IMR-90 (cell line): ENCODE measurements at regions not wholly inside any gene's neighbourhood (a gene's known extent, or its start where the extent isn't known, plus 50 kb on each side); places are given as distances from the start of the nearest gene placed in this dataset.

Experiments used
- ATAC-seq: fragments of 200-7000 bp; cut with Tn5 transposase; 2 replicates; pipeline ENCODE4 v1.9.1; 2020; ENCODE audit warnings: low read depth, mild to moderate bottlenecking, moderate library complexity
- BruUV-seq: library from RNA; stranded (reverse); fragments of 400-500 nt; replicated peaks from 2 replicates; lab custom pipeline; 2021; lab: Mats Ljungman, UMichigan
- CTCF ChIA-PET: fragments of 300-600 bp; formaldehyde crosslinking; extraction: SDS; loops from one replicate; lab custom pipeline; 2021; ENCODE audit warnings: antibody characterized with exemption; lab: Yijun Ruan, JAX
- POLR2A ChIA-PET: fragments of 300-600 bp; sonication (Branson Sonifier 250); formaldehyde crosslinking; loops from one replicate; lab custom pipeline; 2022; ENCODE audit warnings: antibody characterized with exemption; ENCODE audit not compliant: unreplicated experiment; lab: Charles Lee
- DNase-seq: peaks from one replicate; pipeline ENCODE4 v3.0.0; 2013
- H2AFZ ChIP-seq: replicated peaks from 2 replicates; pipeline ENCODE3; 2013; ENCODE audit warnings: low read length, mild to moderate bottlenecking; ENCODE audit not compliant: poor library complexity
- H2AK5ac ChIP-seq: 2 replicates; pipeline ENCODE4 v1.6.1; 2013; ENCODE audit warnings: low read depth, low read length, inconsistent platforms
- H2AK9ac ChIP-seq: replicated peaks from 2 replicates; pipeline ENCODE3; 2013; ENCODE audit warnings: mild to moderate bottlenecking, low read depth, low read length, moderate library complexity; ENCODE audit not compliant: poor library complexity
- H2BK120ac ChIP-seq: 2 replicates; pipeline ENCODE4 v1.6.1; 2013; ENCODE audit warnings: low read depth, low read length, inconsistent platforms
- H2BK15ac ChIP-seq: 3 replicates; pipeline ENCODE4 v1.6.1; 2013; ENCODE audit warnings: low read depth, low read length, inconsistent platforms
- H2BK20ac ChIP-seq: 2 replicates; pipeline ENCODE4 v1.6.1; 2013; ENCODE audit warnings: low read depth, mild to moderate bottlenecking, inconsistent platforms, low read length, moderate library complexity
- H2BK5ac ChIP-seq: 2 replicates; pipeline ENCODE4 v1.6.1; 2013; ENCODE audit warnings: mild to moderate bottlenecking, low read depth, low read length, inconsistent platforms; ENCODE audit not compliant: poor library complexity, severe bottlenecking
- H3K14ac ChIP-seq: replicated peaks from 2 replicates; pipeline ENCODE4 v1.6.1; 2013; ENCODE audit warnings: low read depth, low read length, inconsistent platforms
- H3K18ac ChIP-seq: 2 replicates; pipeline ENCODE4 v1.6.1; 2013; ENCODE audit warnings: low read depth, low read length, control low read depth
- H3K23ac ChIP-seq: 2 replicates; pipeline ENCODE4 v1.6.1; 2013; ENCODE audit warnings: low read depth, low read length, inconsistent platforms
- H3K27ac ChIP-seq: 2 replicates; pipeline ENCODE4 v1.5.1; 2013; ENCODE audit warnings: mild to moderate bottlenecking, control low read depth, low read length; ENCODE audit not compliant: insufficient read depth
- H3K27me3 ChIP-seq: 2 replicates; pipeline ENCODE4 v1.6.1; 2013; ENCODE audit warnings: low read length; ENCODE audit not compliant: control insufficient read depth, insufficient read depth
- H3K36me3 ChIP-seq: 2 replicates; pipeline ENCODE4 v1.6.1; 2013; ENCODE audit warnings: low read length, mixed read lengths; ENCODE audit not compliant: control insufficient read depth, insufficient read depth
- H3K4ac ChIP-seq: 2 replicates; pipeline ENCODE4 v1.6.1; 2013; ENCODE audit warnings: low read depth, low read length, inconsistent platforms
- H3K4me1 ChIP-seq: 2 replicates; pipeline ENCODE4 v1.6.1; 2013; ENCODE audit warnings: low read length, mixed read lengths; ENCODE audit not compliant: control insufficient read depth, insufficient read depth
- H3K4me2 ChIP-seq: 2 replicates; pipeline ENCODE4 v1.6.1; 2013; ENCODE audit warnings: low read depth, mild to moderate bottlenecking, control low read depth, low read length, moderate library complexity
- H3K4me3 ChIP-seq: 2 replicates; pipeline ENCODE4 v1.5.1; 2013; ENCODE audit warnings: low read depth, mild to moderate bottlenecking, control low read depth, low read length, moderate library complexity; ENCODE audit not compliant: insufficient read depth
- H3K56ac ChIP-seq: 2 replicates; pipeline ENCODE4 v1.6.1; 2013; ENCODE audit warnings: low read length, inconsistent platforms; ENCODE audit not compliant: insufficient read depth; ENCODE audit errors: extremely low read depth
- H3K79me1 ChIP-seq, 2 experiments: 2 replicates each; pipeline ENCODE4 v1.6.1; 2013; ENCODE audit warnings: low read length in 2 of 2, inconsistent platforms in 1 of 2, low read depth in 1 of 2
- H3K9ac ChIP-seq: 2 replicates; pipeline ENCODE4 v1.6.1; 2013; ENCODE audit warnings: low read depth, low read length, control low read depth
- H3K9me1 ChIP-seq: 2 replicates; pipeline ENCODE4 v1.6.1; 2013; ENCODE audit warnings: low read length, inconsistent platforms; ENCODE audit not compliant: insufficient read depth
- H3K9me3 ChIP-seq: 2 replicates; pipeline ENCODE4 v1.6.1; 2013; ENCODE audit warnings: low read length; ENCODE audit not compliant: control insufficient read depth, insufficient read depth
- H4K20me1 ChIP-seq: 2 replicates; pipeline ENCODE4 v1.6.1; 2013; ENCODE audit warnings: low read length, inconsistent platforms; ENCODE audit not compliant: insufficient read depth
- H4K5ac ChIP-seq: 2 replicates; pipeline ENCODE4 v1.6.1; 2013; ENCODE audit warnings: mild to moderate bottlenecking, low read depth, low read length, control low read depth
- H4K8ac ChIP-seq, 2 experiments: 2 replicates each; pipeline ENCODE4 v1.6.1; 2013; ENCODE audit warnings: low read depth in 2 of 2, low read length in 2 of 2, control low read depth in 1 of 2, inconsistent platforms in 1 of 2
- H4K91ac ChIP-seq: 2 replicates; pipeline ENCODE4 v1.6.1; 2013; ENCODE audit warnings: low read depth, low read length, inconsistent platforms; ENCODE audit not compliant: insufficient read depth
- BHLHE40 ChIP-seq: fragments of 150-350 bp; IDR thresholded peaks from 2 replicates; pipeline ENCODE4 v1.6.1; 2016; ENCODE audit warnings: mild to moderate bottlenecking, low read depth, low read length
- CEBPB ChIP-seq: IDR thresholded peaks from 2 replicates; pipeline ENCODE4 v1.6.1; 2012; ENCODE audit warnings: low read depth, low read length, improper control_type of control experiment
- CHD1 ChIP-seq: IDR thresholded peaks from 2 replicates; pipeline ENCODE4 v1.6.1; 2012; ENCODE audit warnings: low read depth, low read length, improper control_type of control experiment
- CTCF ChIP-seq: conservative IDR thresholded peaks from 2 replicates; pipeline ENCODE4 v1.5.1; 2012; ENCODE audit warnings: mild to moderate bottlenecking, low read depth, low read length, improper control_type of control experiment
- ELK1 ChIP-seq: fragments of 150-350 bp; IDR thresholded peaks from 2 replicates; pipeline ENCODE4 v1.6.1; 2016; ENCODE audit warnings: low read depth, mild to moderate bottlenecking, low read length, moderate library complexity, borderline replicate concordance
- FOS ChIP-seq: fragments of 150-350 bp; IDR thresholded peaks from 2 replicates; pipeline ENCODE4 v1.6.1; 2016; ENCODE audit warnings: low read depth, low read length
- MAFK ChIP-seq: IDR thresholded peaks from 2 replicates; pipeline ENCODE4 v1.6.1; 2012; ENCODE audit warnings: low read depth, low read length, improper control_type of control experiment
- MAZ ChIP-seq: IDR thresholded peaks from 2 replicates; pipeline ENCODE4 v1.6.1; 2012; ENCODE audit warnings: low read depth, mild to moderate bottlenecking, low read length, improper control_type of control experiment, moderate library complexity, borderline replicate concordance
- MXI1 ChIP-seq: IDR thresholded peaks from 2 replicates; pipeline ENCODE4 v1.6.1; 2012; ENCODE audit warnings: low read depth, mild to moderate bottlenecking, low read length, moderate library complexity, borderline replicate concordance
- NFE2L2 ChIP-seq: fragments of 150-350 bp; IDR thresholded peaks from 2 replicates; pipeline ENCODE4 v1.6.1; 2016; ENCODE audit warnings: low read depth, mild to moderate bottlenecking, low read length
- POLR2A ChIP-seq: IDR thresholded peaks from 2 replicates; pipeline ENCODE4 v1.6.1; 2012; ENCODE audit warnings: mild to moderate bottlenecking, low read depth, low read length
- RAD21 ChIP-seq: IDR thresholded peaks from 2 replicates; pipeline ENCODE4 v1.6.1; 2012; ENCODE audit warnings: low read length, improper control_type of control experiment
- RCOR1 ChIP-seq: IDR thresholded peaks from 2 replicates; pipeline ENCODE4 v1.6.1; 2012; ENCODE audit warnings: mild to moderate bottlenecking, low read length, improper control_type of control experiment; ENCODE audit not compliant: insufficient replicate concordance
- RFX5 ChIP-seq: IDR thresholded peaks from 2 replicates; pipeline ENCODE4 v1.8.0; 2012; ENCODE audit warnings: low read depth, mild to moderate bottlenecking, low read length, moderate library complexity
- SMC3 ChIP-seq: fragments of 150-350 bp; IDR thresholded peaks from 2 replicates; pipeline ENCODE4 v1.6.1; 2016; ENCODE audit warnings: low read depth, mild to moderate bottlenecking, antibody characterized with exemption, low read length, moderate library complexity
- USF2 ChIP-seq: fragments of 150-350 bp; IDR thresholded peaks from 2 replicates; pipeline ENCODE4 v1.6.1; 2017; ENCODE audit warnings: mild to moderate bottlenecking, antibody characterized with exemption, low read length, low read depth
- WGBS, 2 experiments: methylation state at CpG; one replicate each; pipeline versions ENCODE4 v1.1.5 to v1.1.7; 2013; ENCODE audit warnings: missing lambda C conversion rate in 2 of 2; ENCODE audit not compliant: insufficient read length in 1 of 2; ENCODE audit errors: extremely low coverage in 2 of 2; 5-methylcytosine and 5-hydroxymethylcytosine counted together
- dilution Hi-C: fragments of 300-500 bp; cut with HindIII; formaldehyde crosslinking; loops from one replicate; pipeline ENCODE4 v1.14.3; 2018; ENCODE audit warnings: low sequenced_read_pairs; ENCODE audit not compliant: unreplicated experiment
- in situ Hi-C: fragments of 300-500 bp; cut with MboI; formaldehyde crosslinking; loops from 3 replicates; pipeline ENCODE4 v1.14.3; 2019; ENCODE audit warnings: low sequenced_read_pairs, inconsistent platforms, mixed read lengths
- intact Hi-C: fragments of 100-400 bp; cut with micrococcal nuclease; formaldehyde crosslinking; loops from 2 replicates; pipeline ENCODE4 v1.10.0; 2022

- BruUV-seq, result no TSS peak
- Histone ChIP-seq H3K36me3 (no peaks in the 10 kb centered on the region), H3K23ac (no peak overlapping the region), H4K5ac (no peak overlapping the region), H3K9ac (no peak overlapping the region), H2AK9ac (no peak overlapping the region), H4K8ac (no peak overlapping the region), H3K9me1 (no peaks in the 10 kb centered on the region), H2AK5ac (no peak overlapping the region), H3K18ac (no peak overlapping the region), H3K14ac (no peak overlapping the region), H2AFZ (no peak overlapping the region), H2BK15ac (no peak overlapping the region), H2BK20ac (no peak overlapping the region), H3K4ac (no peak overlapping the region), H4K91ac (no peak overlapping the region), H3K27ac (no peak overlapping the region), H3K9me3 (no peaks in the 10 kb centered on the region), H3K56ac (no peak overlapping the region), H3K4me3 (no peak overlapping the region), H3K79me1 (no peaks in the 10 kb centered on the region), H3K4me1 (no peaks in the 10 kb centered on the region), H4K20me1 (no peaks in the 10 kb centered on the region), H2BK5ac (no peak overlapping the region), H3K27me3 (peaks cover 1% of the 10 kb centered on the region; the same call in 1 of the 2 replicates), H2BK120ac (no peak overlapping the region), H3K4me2 (no peak overlapping the region)
- no peak for ATAC-seq
- intact Hi-C loops, result no loop called here
- in situ Hi-C loops, result no loop called here
- ChIA-PET CTCF (no interaction called here), POLR2A (no interaction called here)
- DNase-seq, result no peak
- dilution Hi-C loops, result no loop called here
- no CpG with 5 or more reads among the region's 2 CpGs for WGBS, 2 experiments
- TF ChIP-seq BHLHE40 (no peak), RCOR1 (no peak), FOS (no peak), CHD1 (no peak), USF2 (no peak), ELK1 (no peak), MXI1 (no peak), MAZ (no peak), RFX5 (no peak), MAFK (no peak), CEBPB (no peak), SMC3 (no peak), NFE2L2 (no peak), CTCF (no peak), POLR2A (no peak), RAD21 (no peak)
Observed at GRCh38 chr5:8408258-8408657, 539.3 kb downstream of the MTRR start.
